ENCODE measurements at regions not wholly inside any gene's neighbourhood (a gene's known extent, or its start where the extent isn't known, plus 50 kb on each side); places are given as distances from the start of the nearest gene placed in this dataset.

- no peak for DNase-seq
- Mint-ChIP-seq H3K9me3 (peaks cover 5% of the 10 kb centered on the region in 2 donors), H3K4me3 (no peak overlapping the region), H3K27ac (no peak overlapping the region), H3K27me3 (no peaks in the 10 kb centered on the region), H3K4me1 (ENCODE audit: low read depth in 2 of 2) (no peaks in the 10 kb centered on the region), H3K36me3 (ENCODE audit: insufficient read depth) (no peaks in the 10 kb centered on the region)
- no peak for ATAC-seq (replicated peaks)
Measured at GRCh38 chr4:124486423-124486822, 226.1 kb downstream of the ANKRD50 start.

DNA sequence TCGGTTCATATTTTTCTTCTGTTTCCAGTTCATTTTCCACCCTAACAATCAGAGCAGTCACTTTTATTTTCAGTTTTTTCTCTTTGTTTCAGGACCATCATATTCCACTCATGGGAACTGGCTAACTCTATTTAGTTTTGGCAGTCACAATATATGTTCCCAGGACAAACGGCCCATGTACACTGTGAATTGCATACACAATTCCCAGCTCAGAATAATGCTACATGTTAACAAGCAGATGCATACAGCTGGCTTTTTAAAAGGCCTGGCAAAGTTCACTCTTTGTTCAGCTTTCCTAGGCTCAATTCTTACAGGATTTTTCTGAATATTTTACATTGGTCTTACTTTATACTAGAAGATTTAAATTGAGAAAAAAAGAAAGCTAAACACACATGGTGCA is 224.9 kb downstream of the ANKRD50 start:
- Mint-ChIP-seq H3K27ac (no peak overlapping the region), H3K4me1 (ENCODE audit: low read depth in 2 of 2) (no peaks in the 10 kb centered on the region), H3K9me3 (peaks cover 5% of the 10 kb centered on the region in 2 donors), H3K27me3 (no peaks in the 10 kb centered on the region), H3K36me3 (ENCODE audit: insufficient read depth) (no peaks in the 10 kb centered on the region), H3K4me3 (no peak overlapping the region)
- no peak for DNase-seq
- ATAC-seq (replicated peaks): no peak

GRCh38 chr4:124491361-124492145 is 221.0 kb downstream of the ANKRD50 start:
- DNase-seq (no peak), ATAC-seq (replicated peaks) (no peak)
- Mint-ChIP-seq H3K4me3 (no peak overlapping the region), H3K27ac (no peak overlapping the region), H3K36me3 (ENCODE audit: insufficient read depth) (no peaks in the 10 kb centered on the region), H3K9me3 (peaks cover 3 to 5% of the 10 kb centered on the region in 2 donors), H3K4me1 (ENCODE audit: low read depth in 2 of 2) (no peaks in the 10 kb centered on the region), H3K27me3 (no peaks in the 10 kb centered on the region)

DNA sequence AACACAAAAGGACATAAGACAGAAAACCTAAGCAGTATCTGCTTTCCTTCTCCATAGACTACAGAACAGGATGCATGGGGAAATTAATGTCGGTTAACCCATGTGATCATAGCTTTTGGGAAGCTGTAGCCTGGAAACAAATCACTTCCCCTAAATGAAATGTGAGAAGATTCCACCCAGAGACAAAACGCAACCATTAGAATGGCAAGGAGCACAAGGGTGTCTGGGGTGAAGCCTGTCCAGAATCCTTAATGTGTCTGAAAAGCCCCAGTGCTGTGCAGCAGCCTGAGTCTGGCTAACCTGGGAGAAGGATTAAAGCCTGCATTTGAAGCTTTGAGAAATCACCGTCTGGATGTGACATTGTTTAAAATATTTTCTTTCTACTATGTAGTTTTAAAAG is 213.3 kb downstream of the ANKRD50 start:
- no peak overlapping the region for H3K4me3 Mint-ChIP-seq
- DNase-seq (no peak), ATAC-seq (replicated peaks) (no peak)
- H3K27ac Mint-ChIP-seq: no peak overlapping the region
- H3K9me3 Mint-ChIP-seq: no peaks in the 10 kb centered on the region
- no peaks in the 10 kb centered on the region for H3K4me1 Mint-ChIP-seq (ENCODE audit: low read depth in 2 of 2)
- no peaks in the 10 kb centered on the region for H3K27me3 Mint-ChIP-seq
- H3K36me3 Mint-ChIP-seq (ENCODE audit: insufficient read depth): peaks cover 5% of the 10 kb centered on the region

DNA sequence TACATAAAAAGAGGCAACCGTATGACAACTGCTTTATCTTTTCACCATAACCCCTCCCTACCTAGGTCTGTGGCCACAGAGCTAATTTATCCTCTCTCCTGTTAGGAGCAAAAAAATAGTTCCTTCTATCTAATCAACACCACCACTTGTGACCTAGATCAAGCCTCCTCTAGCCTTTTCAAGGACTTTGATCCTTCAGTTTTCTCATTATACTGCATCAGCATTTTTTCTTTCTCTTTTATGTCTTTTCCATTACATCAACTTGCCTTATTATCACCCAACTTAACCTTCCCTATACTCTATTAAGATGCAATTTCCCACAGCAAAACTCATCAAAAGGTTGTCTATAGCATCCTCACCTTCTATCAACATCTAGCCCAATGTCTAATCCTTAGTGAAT is 211.0 kb downstream of the ANKRD50 start:
- no peak for ATAC-seq (replicated peaks)
- H3K4me1 Mint-ChIP-seq (ENCODE audit: low read depth in 2 of 2): no peaks in the 10 kb centered on the region
- H3K27me3 Mint-ChIP-seq: no peaks in the 10 kb centered on the region
- no peak for DNase-seq
- peaks cover 5% of the 10 kb centered on the region for H3K36me3 Mint-ChIP-seq (ENCODE audit: insufficient read depth)
- no peak overlapping the region for H3K4me3 Mint-ChIP-seq
- H3K27ac Mint-ChIP-seq: no peak overlapping the region
- no peaks in the 10 kb centered on the region for H3K9me3 Mint-ChIP-seq

DNA sequence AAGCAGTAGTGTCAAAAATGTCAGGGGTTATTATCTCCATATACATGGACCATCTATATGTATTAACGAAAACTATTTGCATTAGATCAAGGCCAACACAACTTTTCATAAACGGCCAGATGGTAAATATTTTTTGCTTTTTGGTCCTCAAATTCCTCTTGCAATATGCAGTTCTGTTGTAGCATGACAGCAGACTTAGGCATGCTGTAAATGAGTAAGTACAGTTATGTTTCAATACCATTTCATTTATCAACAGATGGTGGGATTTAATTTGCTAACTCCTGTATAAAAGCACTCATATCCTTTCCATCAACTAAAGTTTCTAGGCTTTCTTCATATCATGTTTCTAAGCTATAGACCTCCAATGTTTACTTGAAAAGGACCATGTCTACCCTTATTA is 208.1 kb downstream of the ANKRD50 start:
- DNase-seq (no peak), ATAC-seq (replicated peaks) (no peak)
- Mint-ChIP-seq H3K27ac (no peak overlapping the region), H3K36me3 (ENCODE audit: insufficient read depth) (peaks cover under 1% of the 10 kb centered on the region), H3K27me3 (no peaks in the 10 kb centered on the region), H3K9me3 (no peaks in the 10 kb centered on the region), H3K4me1 (ENCODE audit: low read depth in 2 of 2) (no peaks in the 10 kb centered on the region), H3K4me3 (no peak overlapping the region)

GRCh38 chr4:124505211-124505610 is 207.3 kb downstream of the ANKRD50 start:
- Mint-ChIP-seq H3K4me1 (ENCODE audit: low read depth in 2 of 2) (no peaks in the 10 kb centered on the region), H3K36me3 (ENCODE audit: insufficient read depth) (no peaks in the 10 kb centered on the region), H3K9me3 (no peaks in the 10 kb centered on the region), H3K4me3 (no peak overlapping the region), H3K27ac (no peak overlapping the region), H3K27me3 (no peaks in the 10 kb centered on the region)
- DNase-seq (no peak), ATAC-seq (replicated peaks) (no peak)

GRCh38 chr4:124509151-124509550 is 203.4 kb downstream of the ANKRD50 start:
- ATAC-seq (replicated peaks): no peak

GRCh38 chr4:124514588-124514987 is 197.9 kb downstream of the ANKRD50 start:
- no peaks in the 10 kb centered on the region for H3K36me3 Mint-ChIP-seq (ENCODE audit: insufficient read depth)
- no peak overlapping the region for H3K27ac Mint-ChIP-seq
- H3K4me3 Mint-ChIP-seq: no peak overlapping the region
- no peaks in the 10 kb centered on the region for H3K4me1 Mint-ChIP-seq (ENCODE audit: low read depth in 2 of 2)
- ATAC-seq (replicated peaks): no peak
- no peak for DNase-seq
- peaks cover 0 to 2% of the 10 kb centered on the region in 2 donors for H3K9me3 Mint-ChIP-seq
- no peaks in the 10 kb centered on the region for H3K27me3 Mint-ChIP-seq

More at GRCh38 chr4:124509151-124509550, 203.4 kb downstream of the ANKRD50 start:
- Mint-ChIP-seq H3K9me3 (no peaks in the 10 kb centered on the region), H3K36me3 (ENCODE audit: insufficient read depth) (no peaks in the 10 kb centered on the region), H3K27ac (no peak overlapping the region), H3K4me3 (no peak overlapping the region), H3K4me1 (ENCODE audit: low read depth in 2 of 2) (no peaks in the 10 kb centered on the region), H3K27me3 (no peaks in the 10 kb centered on the region)
- DNase-seq: no peak

DNA sequence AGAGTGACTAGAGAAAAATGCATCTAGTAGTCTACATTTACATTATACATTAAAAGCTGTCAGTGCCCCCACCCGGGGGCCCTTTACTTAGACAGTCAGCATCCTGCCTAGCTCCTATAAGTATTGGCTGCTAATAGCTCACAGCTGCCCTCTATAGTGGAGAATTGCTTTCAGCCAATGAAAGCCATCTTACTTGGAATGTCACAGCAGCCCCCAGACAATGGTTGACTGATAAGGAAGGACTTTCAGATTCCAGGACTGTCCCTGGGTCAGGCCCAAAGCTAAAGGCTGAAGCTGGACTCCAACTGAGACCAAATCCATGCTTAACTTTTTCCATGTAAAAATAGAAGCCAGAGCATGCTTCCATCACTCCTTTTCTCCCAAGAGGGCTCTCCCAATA is 196.9 kb downstream of the ANKRD50 start:
- H3K36me3 Mint-ChIP-seq (ENCODE audit: insufficient read depth): no peaks in the 10 kb centered on the region
- no peak overlapping the region for H3K27ac Mint-ChIP-seq
- H3K9me3 Mint-ChIP-seq: peaks cover 0 to 2% of the 10 kb centered on the region in 2 donors

DNA sequence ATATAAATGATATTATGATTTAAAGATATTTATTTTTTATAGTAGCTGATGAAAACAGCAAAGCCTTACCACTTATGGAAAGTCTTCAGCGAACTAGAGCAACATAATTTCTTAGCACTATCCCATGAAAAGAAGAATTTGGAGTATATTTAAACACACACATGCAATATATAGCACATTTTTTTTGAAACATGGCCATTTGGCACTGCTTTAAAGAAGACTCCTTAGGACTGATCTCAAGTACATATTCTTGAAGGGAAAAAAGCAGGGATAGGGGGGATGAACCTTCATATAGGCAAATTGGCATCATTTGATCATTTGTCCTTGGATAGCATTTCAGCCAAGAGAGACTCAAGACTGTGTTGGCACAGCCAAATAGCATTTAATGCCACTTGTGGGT is 193.3 kb downstream of the ANKRD50 start:
- DNase-seq (no peak), ATAC-seq (replicated peaks) (no peak)
- no peak overlapping the region for H3K4me3 Mint-ChIP-seq
- no peaks in the 10 kb centered on the region for H3K27me3 Mint-ChIP-seq
- H3K27ac Mint-ChIP-seq: no peak overlapping the region
- H3K4me1 Mint-ChIP-seq (ENCODE audit: low read depth in 2 of 2): no peaks in the 10 kb centered on the region
- H3K9me3 Mint-ChIP-seq: peaks cover 4 to 5% of the 10 kb centered on the region in 2 donors
- H3K36me3 Mint-ChIP-seq (ENCODE audit: insufficient read depth): no peaks in the 10 kb centered on the region

More for the DNA sequence above, 196.9 kb downstream of the ANKRD50 start:
- Mint-ChIP-seq H3K4me1 (ENCODE audit: low read depth in 2 of 2) (no peaks in the 10 kb centered on the region), H3K4me3 (no peak overlapping the region), H3K27me3 (no peaks in the 10 kb centered on the region)
- DNase-seq (no peak), ATAC-seq (replicated peaks) (no peak)

- no peaks in the 10 kb centered on the region for H3K36me3 Mint-ChIP-seq (ENCODE audit: insufficient read depth)
- H3K27me3 Mint-ChIP-seq: no peaks in the 10 kb centered on the region
- ATAC-seq (replicated peaks) (no peak), DNase-seq (no peak)
- H3K9me3 Mint-ChIP-seq: peaks cover 3 to 23% of the 10 kb centered on the region in 2 donors
- no peaks in the 10 kb centered on the region for H3K4me1 Mint-ChIP-seq (ENCODE audit: low read depth in 2 of 2)
- no peak overlapping the region for H3K4me3 Mint-ChIP-seq
- no peak overlapping the region for H3K27ac Mint-ChIP-seq
Measured at GRCh38 chr4:124523816-124524215, 188.7 kb downstream of the ANKRD50 start.

DNA sequence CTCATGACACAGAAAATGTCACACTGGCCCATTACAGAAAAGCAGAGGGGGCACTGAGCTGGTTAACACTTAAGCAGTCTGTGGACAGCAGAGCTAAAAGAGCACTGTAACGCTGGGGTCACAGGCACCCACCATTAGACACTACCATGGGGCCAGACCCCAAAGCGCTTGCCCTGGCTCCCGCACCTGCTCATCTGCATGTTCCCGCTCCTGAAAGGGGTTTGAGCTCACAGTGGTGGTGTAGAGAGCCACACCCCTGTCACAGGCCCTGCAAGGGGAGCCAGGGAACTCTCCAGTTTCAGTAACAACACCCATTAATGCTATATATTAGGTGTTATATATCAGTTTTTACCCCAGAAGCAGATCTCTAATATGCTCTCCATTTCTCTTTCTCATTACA is 187.0 kb downstream of the ANKRD50 start:
- no peaks in the 10 kb centered on the region for H3K36me3 Mint-ChIP-seq (ENCODE audit: insufficient read depth)
- H3K4me3 Mint-ChIP-seq: no peak overlapping the region
- no peak overlapping the region for H3K27ac Mint-ChIP-seq
- peaks cover 7 to 23% of the 10 kb centered on the region in 2 donors for H3K9me3 Mint-ChIP-seq
- ATAC-seq (replicated peaks) (no peak), DNase-seq (no peak)
- no peaks in the 10 kb centered on the region for H3K27me3 Mint-ChIP-seq
- H3K4me1 Mint-ChIP-seq (ENCODE audit: low read depth in 2 of 2): no peaks in the 10 kb centered on the region

DNA sequence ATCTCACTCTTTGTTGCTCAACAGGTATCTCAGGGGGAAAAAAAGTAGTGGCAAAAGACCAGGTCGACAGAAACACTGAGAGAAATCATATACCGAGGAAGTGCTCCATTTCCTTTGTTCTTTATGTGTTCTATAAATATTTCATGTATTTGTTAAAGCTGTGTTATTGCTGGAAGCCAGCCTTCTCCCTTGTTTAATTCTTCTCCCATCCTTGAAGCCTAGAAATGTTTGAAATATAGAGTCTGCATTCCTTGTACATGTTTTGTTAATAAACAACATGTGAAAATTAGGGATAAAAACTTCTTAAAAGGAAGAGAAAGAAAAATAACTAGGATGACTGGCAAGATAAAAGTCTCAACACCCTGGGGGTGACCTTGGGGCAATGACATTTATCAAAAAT is 186.2 kb downstream of the ANKRD50 start:
- Mint-ChIP-seq H3K36me3 (ENCODE audit: insufficient read depth) (no peaks in the 10 kb centered on the region), H3K4me1 (ENCODE audit: low read depth in 2 of 2) (no peaks in the 10 kb centered on the region), H3K27me3 (no peaks in the 10 kb centered on the region), H3K9me3 (peaks cover 7 to 23% of the 10 kb centered on the region in 2 donors), H3K27ac (no peak overlapping the region), H3K4me3 (no peak overlapping the region)
- no peak for DNase-seq
- no peak for ATAC-seq (replicated peaks)
